HFFc6 (cell line): ENCODE measurements at regions not wholly inside any gene's neighbourhood (a gene's known extent, or its start where the extent isn't known, plus 50 kb on each side); places are given as distances from the start of the nearest gene placed in this dataset.
"Not testable (repeated sequence)": the region's sequence is repeated elsewhere in the genome, so short reads cannot be mapped to it uniquely, and the experiment has no call there.

Source experiments
- DNase-seq: peaks from one replicate; pipeline ENCODE4 v3.0.0-alpha.2; 2018
- H3K27ac Mint-ChIP-seq: 2 replicates; pipeline ENCODE4 v1.8.0; 2020; ENCODE audit warnings: mild to moderate bottlenecking, mixed read lengths
- H3K27me3 Mint-ChIP-seq: 2 replicates; pipeline ENCODE4 v1.8.0; 2021; ENCODE audit warnings: mild to moderate bottlenecking, moderate library complexity, mixed read lengths; ENCODE audit not compliant: insufficient read depth
- H3K36me3 Mint-ChIP-seq: 2 replicates; pipeline ENCODE4 v1.8.0; 2021; ENCODE audit warnings: low read depth, mixed read lengths
- H3K4me1 Mint-ChIP-seq: 2 replicates; pipeline ENCODE4 v1.8.0; 2020; ENCODE audit warnings: low read depth, mixed read lengths
- H3K4me3 Mint-ChIP-seq: 2 replicates; pipeline ENCODE4 v1.8.0; 2020; ENCODE audit warnings: mild to moderate bottlenecking, moderate library complexity, mixed read lengths
- H3K9me3 Mint-ChIP-seq: 2 replicates; pipeline ENCODE4 v1.8.0; 2020; ENCODE audit warnings: mild to moderate bottlenecking, mixed read lengths

DNA sequence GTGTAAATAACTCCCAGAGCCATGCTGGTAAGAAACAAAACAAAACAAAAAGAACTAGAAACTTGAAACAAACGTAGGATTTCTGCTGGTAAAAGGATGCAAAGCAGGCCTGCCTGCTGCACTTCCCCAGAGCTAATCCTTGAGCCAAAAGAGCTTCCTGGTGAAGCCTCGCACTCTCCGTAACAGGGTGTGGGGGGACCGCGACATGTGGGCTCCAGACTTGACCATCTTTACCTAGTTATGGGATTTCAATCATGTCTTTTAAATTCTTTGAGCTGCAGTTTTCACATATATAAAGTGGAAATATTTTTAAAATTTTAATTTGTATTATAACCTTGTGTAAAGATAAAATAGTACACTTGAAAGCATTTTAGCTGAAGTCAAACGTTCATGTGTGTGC lies 92.5 kb downstream of the POTEG start:
- H3K9me3 Mint-ChIP-seq, H3K36me3 Mint-ChIP-seq, H3K27ac Mint-ChIP-seq, H3K4me3 Mint-ChIP-seq, DNase-seq, H3K27me3 Mint-ChIP-seq, H3K4me1 Mint-ChIP-seq: not testable (repeated sequence)

DNA sequence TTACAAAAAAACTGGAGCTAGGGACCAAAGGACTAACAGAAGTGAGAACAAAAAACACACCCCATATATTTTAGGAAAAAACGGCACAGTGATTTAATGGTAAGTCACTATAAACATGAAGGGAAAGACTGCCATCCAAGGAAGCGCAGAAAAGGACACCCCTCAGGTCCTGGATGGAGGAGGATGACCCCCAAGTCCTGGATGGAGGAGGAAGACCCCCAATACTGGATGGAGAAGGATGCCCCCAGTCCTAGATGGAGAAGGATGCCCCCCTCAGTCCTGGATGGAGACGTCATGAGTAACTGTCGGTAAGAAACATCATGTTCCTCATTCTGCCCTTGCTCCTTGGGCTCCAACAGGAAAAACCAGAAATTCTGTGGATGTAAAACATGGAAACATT lies 89.9 kb downstream of the POTEG start:
- not testable (repeated sequence) for H3K36me3 Mint-ChIP-seq, H3K9me3 Mint-ChIP-seq, H3K4me3 Mint-ChIP-seq, DNase-seq, H3K27me3 Mint-ChIP-seq, H3K4me1 Mint-ChIP-seq, H3K27ac Mint-ChIP-seq

DNA sequence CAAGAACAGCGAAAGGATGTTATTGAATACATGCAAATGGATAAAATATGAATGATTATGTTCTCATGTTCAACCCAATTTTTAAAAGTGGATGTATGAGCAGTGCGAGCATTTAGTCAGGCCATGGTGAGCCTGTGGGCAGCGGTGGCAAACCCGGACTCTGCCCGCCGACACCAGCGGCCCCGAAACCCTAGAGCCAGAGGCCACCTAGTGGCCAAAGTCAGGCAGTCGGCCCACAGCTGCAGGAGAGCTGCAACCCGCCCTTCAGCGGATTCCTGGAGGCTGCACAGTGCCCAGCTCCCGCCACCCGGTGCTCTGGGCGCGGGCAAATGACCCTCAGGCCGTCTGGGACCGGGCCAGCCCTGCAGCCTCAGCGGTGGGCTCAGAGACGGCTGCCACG lies 89.5 kb downstream of the POTEG start:
- H3K27me3 Mint-ChIP-seq, DNase-seq, H3K36me3 Mint-ChIP-seq, H3K4me3 Mint-ChIP-seq, H3K4me1 Mint-ChIP-seq, H3K9me3 Mint-ChIP-seq, H3K27ac Mint-ChIP-seq: not testable (repeated sequence)

DNA sequence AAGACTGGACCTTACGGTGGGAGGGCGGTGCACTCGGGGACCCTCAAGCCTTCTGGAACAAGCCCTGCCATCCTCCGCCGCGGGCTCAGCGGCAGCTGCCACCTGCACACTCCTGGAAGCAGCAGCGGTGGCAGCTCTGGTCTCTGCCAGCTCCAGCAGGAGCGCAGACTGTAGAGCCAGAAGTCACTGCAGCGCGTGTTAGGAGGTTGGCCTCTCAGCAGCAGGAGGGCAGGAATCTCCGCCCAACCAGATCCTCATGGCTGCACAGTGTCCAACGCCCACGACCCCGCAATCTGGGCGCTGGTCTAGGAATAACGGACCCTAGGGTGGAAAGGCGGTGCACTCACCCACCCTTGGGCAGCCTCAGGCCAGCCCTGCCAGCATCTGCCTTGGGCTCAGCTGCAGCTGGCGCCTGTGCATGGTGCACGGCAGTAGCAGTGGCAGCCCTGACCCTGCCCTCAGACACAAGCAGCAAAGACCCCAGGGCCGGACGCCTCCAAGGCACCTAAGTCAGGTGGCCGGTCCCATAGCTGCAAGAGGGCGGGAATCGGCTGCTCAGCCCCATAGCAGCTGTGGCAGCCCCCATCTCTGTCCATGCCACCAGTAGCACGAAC lies 88.7 kb downstream of the POTEG start:
- H3K27me3 Mint-ChIP-seq, H3K4me3 Mint-ChIP-seq, H3K9me3 Mint-ChIP-seq, DNase-seq, H3K27ac Mint-ChIP-seq, H3K36me3 Mint-ChIP-seq, H3K4me1 Mint-ChIP-seq: not testable (repeated sequence)

DNA sequence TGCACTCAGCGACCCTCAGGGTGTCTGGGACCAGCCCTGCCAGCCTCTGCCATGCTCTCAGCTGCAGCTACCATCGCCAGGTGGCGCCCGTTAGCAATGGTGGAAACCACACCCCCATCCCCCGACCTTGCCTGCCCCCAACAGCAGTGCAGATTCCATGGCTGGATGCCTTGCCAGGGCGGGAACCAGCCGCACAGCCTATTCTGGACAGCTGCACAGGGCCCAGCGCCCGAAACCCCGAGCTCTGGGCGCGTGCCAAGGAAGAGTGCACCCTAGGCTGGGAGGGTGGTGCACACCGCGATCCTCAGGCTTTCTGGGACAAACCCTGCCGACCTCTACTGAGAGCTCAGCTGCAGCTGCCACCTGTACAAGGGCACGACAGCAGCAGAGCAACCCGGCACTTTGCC lies 88.1 kb downstream of the POTEG start:
- H3K4me3 Mint-ChIP-seq = not testable (repeated sequence)

DNA sequence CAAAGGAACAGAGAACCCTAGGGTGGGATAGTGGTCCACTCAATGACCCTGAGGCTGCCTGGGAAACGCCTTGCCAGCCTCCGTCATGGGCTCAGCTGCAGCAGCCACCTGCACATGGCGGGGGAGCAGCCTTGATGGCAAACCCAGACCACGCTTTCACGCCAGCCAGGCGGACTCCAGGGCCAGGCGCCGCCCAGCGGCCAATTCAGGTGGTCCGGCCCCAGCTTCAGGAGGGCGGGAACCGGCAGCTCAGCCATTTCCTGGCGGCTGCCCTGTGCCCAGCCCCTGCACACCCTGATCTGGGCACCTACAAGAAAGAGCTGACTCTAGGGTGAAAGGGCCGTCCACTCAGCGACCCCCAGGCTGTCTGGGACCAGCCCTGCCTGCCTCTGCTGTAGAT lies 87.5 kb downstream of the POTEG start:
- H3K4me1 Mint-ChIP-seq, H3K4me3 Mint-ChIP-seq, H3K27ac Mint-ChIP-seq, H3K9me3 Mint-ChIP-seq, DNase-seq, H3K36me3 Mint-ChIP-seq, H3K27me3 Mint-ChIP-seq: not testable (repeated sequence)

More for the DNA sequence above, 88.1 kb downstream of the POTEG start:
- H3K27me3 Mint-ChIP-seq, DNase-seq, H3K4me1 Mint-ChIP-seq, H3K9me3 Mint-ChIP-seq, H3K27ac Mint-ChIP-seq, H3K36me3 Mint-ChIP-seq: not testable (repeated sequence)

DNA sequence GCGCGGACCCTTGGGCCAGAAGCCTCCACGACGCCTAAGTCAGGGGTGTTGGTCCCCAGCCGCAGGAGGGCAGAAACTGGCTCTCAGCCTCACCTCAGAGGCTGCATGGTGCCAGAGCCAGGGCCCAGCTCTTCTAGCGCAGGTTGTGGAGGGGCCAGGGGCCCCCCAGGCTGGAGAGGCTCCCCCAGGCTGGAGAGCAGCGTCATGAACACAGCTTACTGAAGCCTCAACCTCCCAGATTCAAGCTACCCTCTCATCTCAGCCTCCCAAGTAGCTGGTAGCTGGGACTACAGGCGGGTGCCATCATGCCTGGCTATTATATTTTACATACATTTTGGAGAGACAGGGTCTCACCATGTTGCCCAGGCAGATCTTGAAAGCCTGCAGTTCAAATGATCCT lies 87.0 kb downstream of the POTEG start:
- H3K27ac Mint-ChIP-seq, H3K36me3 Mint-ChIP-seq, H3K4me3 Mint-ChIP-seq, H3K27me3 Mint-ChIP-seq, H3K4me1 Mint-ChIP-seq, H3K9me3 Mint-ChIP-seq, DNase-seq: not testable (repeated sequence)
